CD14-positive monocyte (primary cell): ENCODE measurements at regions not wholly inside any gene's neighbourhood (a gene's known extent, or its start where the extent isn't known, plus 50 kb on each side); places are given as distances from the start of the nearest gene placed in this dataset.
A peak's percentile ranks its signal among the peaks of the same experiment; 100 is the strongest.

Experiments
- DNase-seq, 3 donors: peaks; one replicate each; pipeline ENCODE4 v3.0.0-alpha.2; 2011 to 2022
- H2AFZ ChIP-seq: 2 replicates; pipeline ENCODE4 v1.6.0; 2012; ENCODE audit warnings: mild to moderate bottlenecking, low read depth, low read length, inconsistent platforms; ENCODE audit not compliant: insufficient read depth, poor library complexity, severe bottlenecking
- H3K27ac ChIP-seq, 2 donors: 1 replicate in 1 of 2; 2 replicates in 1 of 2; pipeline ENCODE4 v1.5.1; 2012 to 2013; ENCODE audit warnings: low read length in 2 of 2, control low read depth in 1 of 2, inconsistent platforms in 1 of 2, low read depth in 1 of 2, mild to moderate bottlenecking in 1 of 2
- H3K27me3 ChIP-seq, 2 donors: one replicate each; pipeline versions ENCODE4 v1.6.0 to v1.6.1; 2011 to 2013; ENCODE audit warnings: low read length in 2 of 2; ENCODE audit not compliant: control insufficient read depth in 2 of 2, insufficient read depth in 2 of 2
- H3K36me3 ChIP-seq, 2 donors: replicated peaks in 1 of 2; 1 replicate in 1 of 2; 2 replicates in 1 of 2; pipeline versions ENCODE4 v1.5.1 to v1.6.1; 2012 to 2013; ENCODE audit warnings: low read length in 2 of 2, control low read depth in 1 of 2, inconsistent platforms in 1 of 2, mild to moderate bottlenecking in 1 of 2; ENCODE audit not compliant: insufficient read depth in 2 of 2, control insufficient read depth in 1 of 2
- H3K4me1 ChIP-seq, 2 donors: 1 replicate in 1 of 2; 2 replicates in 1 of 2; pipeline versions ENCODE4 v1.5.1 to v1.6.1; 2012 to 2013; ENCODE audit warnings: low read length in 2 of 2, control low read depth in 1 of 2, inconsistent platforms in 1 of 2, mild to moderate bottlenecking in 1 of 2, moderate library complexity in 1 of 2; ENCODE audit not compliant: insufficient read depth in 2 of 2, control insufficient read depth in 1 of 2
- H3K4me2 ChIP-seq: replicated peaks from 2 replicates; pipeline ENCODE3; 2012; ENCODE audit warnings: low read length, moderate library complexity, mild to moderate bottlenecking; ENCODE audit not compliant: poor library complexity, severe bottlenecking; ENCODE audit errors: extremely low read depth
- H3K4me3 ChIP-seq, 3 experiments: fragments of 200-600 bp in 1 of 3; sonication (generic) in 1 of 3; replicated peaks in 1 of 3; 1 replicate in 2 of 3; 2 replicates in 1 of 3; pipeline ENCODE4 v1.5.1; 2011 to 2013; ENCODE audit warnings: low read length in 3 of 3, mild to moderate bottlenecking in 3 of 3, control low read depth in 2 of 3, low read depth in 2 of 3, inconsistent platforms in 1 of 3, moderate library complexity in 1 of 3
- H3K79me2 ChIP-seq: 2 replicates; pipeline ENCODE4 v1.6.0; 2012; ENCODE audit warnings: mild to moderate bottlenecking, control low read depth, inconsistent platforms, low read length, moderate library complexity; ENCODE audit not compliant: insufficient read depth
- H3K9ac ChIP-seq: 2 replicates; pipeline ENCODE4 v1.6.0; 2017; ENCODE audit warnings: low read length, mild to moderate bottlenecking; ENCODE audit not compliant: insufficient read depth, poor library complexity, severe bottlenecking
- H3K9me3 ChIP-seq, 2 donors: replicated peaks in 1 of 2; 1 replicate in 1 of 2; 2 replicates in 1 of 2; pipeline versions ENCODE4 v1.5.1 to v1.6.1; 2012 to 2013; ENCODE audit warnings: low read length in 2 of 2, control low read depth in 1 of 2; ENCODE audit not compliant: control insufficient read depth in 1 of 2, insufficient read depth in 1 of 2
- H4K20me1 ChIP-seq: 2 replicates; pipeline ENCODE4 v1.6.0; 2012; ENCODE audit warnings: mild to moderate bottlenecking, low read length, control low read depth, moderate library complexity; ENCODE audit not compliant: insufficient read depth
- H3K27ac Mint-ChIP-seq, 7 donors: one replicate each; pipeline ENCODE4 v1.8.0; 2020; ENCODE audit warnings: mild to moderate bottlenecking in 7 of 7, mixed read lengths in 7 of 7, moderate library complexity in 6 of 7, inconsistent platforms in 2 of 7
- H3K27me3 Mint-ChIP-seq, 3 donors: one replicate each; pipeline ENCODE4 v1.8.0; 2021 to 2022; ENCODE audit warnings: low read depth in 3 of 3, mild to moderate bottlenecking in 3 of 3, mixed read lengths in 3 of 3, moderate library complexity in 3 of 3, inconsistent platforms in 1 of 3
- H3K36me3 Mint-ChIP-seq, 2 donors: one replicate each; pipeline ENCODE4 v1.8.0; 2020; ENCODE audit warnings: mixed read lengths in 2 of 2, inconsistent platforms in 1 of 2, mild to moderate bottlenecking in 1 of 2
- H3K4me1 Mint-ChIP-seq: one replicate; pipeline ENCODE4 v1.8.0; 2020; ENCODE audit warnings: mild to moderate bottlenecking, mixed read lengths
- H3K4me3 Mint-ChIP-seq, 2 donors: one replicate each; pipeline ENCODE4 v1.8.0; 2020; ENCODE audit warnings: mild to moderate bottlenecking in 2 of 2, mixed read lengths in 2 of 2, moderate library complexity in 1 of 2
- H3K9me3 Mint-ChIP-seq, 7 donors: one replicate each; pipeline ENCODE4 v1.8.0; 2020 to 2022; ENCODE audit warnings: mixed read lengths in 7 of 7, mild to moderate bottlenecking in 6 of 7, moderate library complexity in 6 of 7, inconsistent platforms in 2 of 7
- WGBS: methylation state at CpG from one replicate; pipeline ENCODE4 v1.1.5; 2013; ENCODE audit warnings: missing lambda C conversion rate; ENCODE audit not compliant: insufficient coverage; 5-methylcytosine and 5-hydroxymethylcytosine counted together
- intact Hi-C, 2 donors: fragments of 100-400 bp; cut with micrococcal nuclease; formaldehyde crosslinking; loops; one replicate each; pipeline versions ENCODE4 v1.15.0 to v1.15.1; 2023
- TF ChIP-seq, protein P1 (sequence below): fragments of 200-600 bp; IDR thresholded peaks from one replicate; pipeline ENCODE4 v1.8.0; 2022; ENCODE audit warnings: antibody characterized with exemption, mild to moderate bottlenecking

DNA sequence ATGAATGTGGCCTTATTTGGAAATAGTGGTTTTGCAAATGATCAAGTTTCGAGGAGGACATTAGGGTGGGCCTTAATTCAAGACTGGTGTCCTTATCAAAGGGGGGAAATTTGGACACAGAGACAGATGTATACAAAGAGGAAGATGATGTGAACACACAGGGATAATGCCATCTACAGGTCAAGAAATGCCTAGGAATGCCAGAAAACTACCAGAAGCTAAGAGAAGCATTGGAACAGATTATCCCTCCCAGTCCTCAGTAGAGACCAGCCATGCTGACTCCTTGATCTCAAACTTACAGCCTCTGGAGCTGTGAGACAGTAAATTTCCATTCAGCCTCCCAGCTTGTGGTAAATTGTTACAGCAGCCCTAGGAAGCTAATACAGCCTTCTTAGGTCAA, 151.4 kb downstream of the PTGER3 start:
- intact Hi-C loops, result no loop called here
- peaks cover 36% of the 10 kb centered on the region for H3K4me1 Mint-ChIP-seq

DNA sequence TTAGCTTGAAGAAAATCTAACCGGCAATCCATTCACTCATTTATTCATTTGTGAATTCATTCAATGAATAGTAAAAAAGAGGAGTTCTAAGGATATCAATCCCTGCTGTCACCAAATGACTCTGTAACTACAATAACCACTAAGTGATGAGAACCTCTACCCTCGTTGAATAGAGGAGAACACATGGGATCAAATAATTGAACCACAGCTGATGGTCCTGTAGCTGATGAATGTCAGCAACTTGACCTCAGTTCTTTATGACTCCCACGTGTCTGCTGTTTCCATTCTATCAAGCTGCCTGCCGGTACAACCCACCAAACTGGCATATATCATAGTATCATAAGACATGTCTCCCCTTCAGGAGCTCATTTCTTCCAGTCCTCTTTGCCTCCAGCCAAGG, 150.3 kb downstream of the PTGER3 start:
- Mint-ChIP-seq H3K4me3 (no peak overlapping the region), H3K9me3 (no peaks in the 10 kb centered on the region), H3K36me3 (no peaks in the 10 kb centered on the region), H3K27ac (no peak overlapping the region), H3K27me3 (no peaks in the 10 kb centered on the region), H3K4me1 (peaks cover 25% of the 10 kb centered on the region)
- H3K79me2 ChIP-seq, result no peaks in the 10 kb centered on the region
- H3K27me3 ChIP-seq, result no peaks in the 10 kb centered on the region
- H3K9ac ChIP-seq, result no peak overlapping the region
- no peak for DNase-seq
- no peak overlapping the region for H3K4me2 ChIP-seq
- intact Hi-C loops, result no loop called here
- H3K4me3 ChIP-seq, result no peak overlapping the region
- peaks cover 11 to 12% of the 10 kb centered on the region in 2 donors for H3K4me1 ChIP-seq
- H2AFZ ChIP-seq, result no peak overlapping the region
- H3K27ac ChIP-seq, result no peak overlapping the region
- TF ChIP-seq, protein P1, sequence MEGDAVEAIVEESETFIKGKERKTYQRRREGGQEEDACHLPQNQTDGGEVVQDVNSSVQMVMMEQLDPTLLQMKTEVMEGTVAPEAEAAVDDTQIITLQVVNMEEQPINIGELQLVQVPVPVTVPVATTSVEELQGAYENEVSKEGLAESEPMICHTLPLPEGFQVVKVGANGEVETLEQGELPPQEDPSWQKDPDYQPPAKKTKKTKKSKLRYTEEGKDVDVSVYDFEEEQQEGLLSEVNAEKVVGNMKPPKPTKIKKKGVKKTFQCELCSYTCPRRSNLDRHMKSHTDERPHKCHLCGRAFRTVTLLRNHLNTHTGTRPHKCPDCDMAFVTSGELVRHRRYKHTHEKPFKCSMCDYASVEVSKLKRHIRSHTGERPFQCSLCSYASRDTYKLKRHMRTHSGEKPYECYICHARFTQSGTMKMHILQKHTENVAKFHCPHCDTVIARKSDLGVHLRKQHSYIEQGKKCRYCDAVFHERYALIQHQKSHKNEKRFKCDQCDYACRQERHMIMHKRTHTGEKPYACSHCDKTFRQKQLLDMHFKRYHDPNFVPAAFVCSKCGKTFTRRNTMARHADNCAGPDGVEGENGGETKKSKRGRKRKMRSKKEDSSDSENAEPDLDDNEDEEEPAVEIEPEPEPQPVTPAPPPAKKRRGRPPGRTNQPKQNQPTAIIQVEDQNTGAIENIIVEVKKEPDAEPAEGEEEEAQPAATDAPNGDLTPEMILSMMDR, result no peak
- H4K20me1 ChIP-seq, result no peaks in the 10 kb centered on the region
- 92% methylated on average over 3 of the region's 4 CpGs for WGBS
- H3K9me3 ChIP-seq, result no peaks in the 10 kb centered on the region
- no peaks in the 10 kb centered on the region for H3K36me3 ChIP-seq

More for the DNA sequence above, 151.4 kb downstream of the PTGER3 start:
- H3K36me3 Mint-ChIP-seq, result no peaks in the 10 kb centered on the region
- no peaks in the 10 kb centered on the region for H3K9me3 Mint-ChIP-seq
- 63% methylated on average over 1 of the region's 1 CpG for WGBS
- H4K20me1 ChIP-seq, result no peaks in the 10 kb centered on the region
- peaks cover 22% of the 10 kb centered on the region in 2 donors for H3K4me1 ChIP-seq
- no peaks in the 10 kb centered on the region for H3K36me3 ChIP-seq
- H3K4me3 Mint-ChIP-seq, result no peak overlapping the region
- H3K27me3 ChIP-seq, result no peaks in the 10 kb centered on the region
- no peak overlapping the region for H3K27ac ChIP-seq
- no peak overlapping the region for H2AFZ ChIP-seq
- no peak for DNase-seq
- no peaks in the 10 kb centered on the region for H3K9me3 ChIP-seq
- H3K4me3 ChIP-seq, result no peak overlapping the region
- no peaks in the 10 kb centered on the region for H3K27me3 Mint-ChIP-seq
- no peak overlapping the region for H3K4me2 ChIP-seq
- H3K27ac Mint-ChIP-seq, result no peak overlapping the region
- no peaks in the 10 kb centered on the region for H3K79me2 ChIP-seq
- H3K9ac ChIP-seq, result no peak overlapping the region
- TF ChIP-seq, protein P1, result peak; percentile 22
